NCI-H1417 treated with DMSO at 0.1 percent for 48 hours (cell line): ENCODE measurements at regions not wholly inside any gene's neighbourhood (a gene's known extent, or its start where the extent isn't known, plus 50 kb on each side); places are given as distances from the start of the nearest gene placed in this dataset.

Experiments
- DNase-seq: peaks from one replicate; lab custom pipeline; 2025; lab: John Stamatoyannopoulos, UW

- no peak for DNase-seq
Observed at GRCh38 chr20:60131375-60131774, 173.2 kb downstream of the CDH26 start.

GRCh38 chr20:60132162-60132826, 174.1 kb downstream of the CDH26 start:
- no peak for DNase-seq

GRCh38 chr20:60132827-60133670, 174.8 kb downstream of the CDH26 start:
- DNase-seq: no peak

- DNase-seq: no peak
Observed at GRCh38 chr20:60135276-60135675, 177.1 kb downstream of the CDH26 start.

- DNase-seq: no peak
Observed at GRCh38 chr20:60136645-60137401, 178.6 kb downstream of the CDH26 start.

GRCh38 chr20:60137657-60138245, 179.5 kb downstream of the CDH26 start:
- DNase-seq: no peak

- DNase-seq: no peak
Observed at GRCh38 chr20:60138256-60139220, 180.3 kb downstream of the CDH26 start.

GRCh38 chr20:60139663-60140446, 181.6 kb downstream of the CDH26 start:
- DNase-seq: no peak

GRCh38 chr20:60142587-60142986, 184.4 kb downstream of the CDH26 start:
- no peak for DNase-seq

- no peak for DNase-seq
Observed at GRCh38 chr20:60143261-60143842, 185.1 kb downstream of the CDH26 start.

- DNase-seq: no peak
Observed at GRCh38 chr20:60144404-60144803, 186.2 kb downstream of the CDH26 start.

- no peak for DNase-seq
Observed at GRCh38 chr20:60144974-60145527, 186.8 kb downstream of the CDH26 start.

- DNase-seq: no peak
Observed at GRCh38 chr20:60147004-60147403, 188.8 kb downstream of the CDH26 start.

GRCh38 chr20:60148885-60149284, 190.7 kb downstream of the CDH26 start:
- DNase-seq: no peak

GRCh38 chr20:60152792-60153191, 194.6 kb downstream of the CDH26 start:
- DNase-seq: no peak

- no peak for DNase-seq
Observed at GRCh38 chr20:60160451-60161145, 202.4 kb downstream of the CDH26 start.

- no peak for DNase-seq
Observed at GRCh38 chr20:60167812-60168211, 209.6 kb downstream of the CDH26 start.

- DNase-seq: no peak
Observed at GRCh38 chr20:60168963-60169362, 210.7 kb downstream of the CDH26 start.

GRCh38 chr20:60170116-60170515, 211.9 kb downstream of the CDH26 start:
- no peak for DNase-seq
